NOMO-1 (cell line): ENCODE measurements at regions not wholly inside any gene's neighbourhood (a gene's known extent, or its start where the extent isn't known, plus 50 kb on each side); places are given as distances from the start of the nearest gene placed in this dataset.
"Not testable (repeated sequence)": the region's sequence is repeated elsewhere in the genome, so short reads cannot be mapped to it uniquely, and the experiment has no call there.

Source experiments
- DNase-seq, 2 experiments: peaks; one replicate each; lab custom pipeline; 2025; ENCODE audit not compliant: unreplicated experiment in 2 of 2; lab: John Stamatoyannopoulos, UW

- no peak for DNase-seq
Measured at GRCh38 chr7:104074529-104074928, 85.1 kb upstream of the RELN start.

GRCh38 chr7:104071641-104072040, 82.2 kb upstream of the RELN start:
- DNase-seq, result not testable (repeated sequence)

GRCh38 chr7:104065491-104065890, 76.0 kb upstream of the RELN start:
- DNase-seq, result no peak

GRCh38 chr7:104064969-104065387, 75.5 kb upstream of the RELN start:
- no peak for DNase-seq

GRCh38 chr7:104063797-104064196, 74.3 kb upstream of the RELN start:
- DNase-seq, result not testable (repeated sequence)

- DNase-seq, result no peak
Measured at GRCh38 chr7:104061652-104062051, 72.2 kb upstream of the RELN start.

- DNase-seq, result not testable (repeated sequence)
Measured at GRCh38 chr7:104059837-104060236, 70.4 kb upstream of the RELN start.

- DNase-seq, result no peak
Measured at GRCh38 chr7:104059103-104059502, 69.6 kb upstream of the RELN start.

- no peak for DNase-seq
Measured at GRCh38 chr7:104054362-104054761, 64.9 kb upstream of the RELN start.

- no peak for DNase-seq
Measured at GRCh38 chr7:104052979-104053378, 63.5 kb upstream of the RELN start.

GRCh38 chr7:104048055-104048454, 58.6 kb upstream of the RELN start:
- DNase-seq, result no peak

- DNase-seq, result no peak
Measured at GRCh38 chr7:104045183-104045582, 55.7 kb upstream of the RELN start.

- DNase-seq, result no peak
Measured at GRCh38 chr7:104040666-104041065, 51.2 kb upstream of the RELN start.

GRCh38 chr7:104039363-104039762, 49.9 kb upstream of the RELN start:
- DNase-seq, result peak in 1 of 2 experiments; percentile 6
